ENCODE measurements at regions not wholly inside any gene's neighbourhood (a gene's known extent, or its start where the extent isn't known, plus 50 kb on each side); places are given as distances from the start of the nearest gene placed in this dataset.

DNA sequence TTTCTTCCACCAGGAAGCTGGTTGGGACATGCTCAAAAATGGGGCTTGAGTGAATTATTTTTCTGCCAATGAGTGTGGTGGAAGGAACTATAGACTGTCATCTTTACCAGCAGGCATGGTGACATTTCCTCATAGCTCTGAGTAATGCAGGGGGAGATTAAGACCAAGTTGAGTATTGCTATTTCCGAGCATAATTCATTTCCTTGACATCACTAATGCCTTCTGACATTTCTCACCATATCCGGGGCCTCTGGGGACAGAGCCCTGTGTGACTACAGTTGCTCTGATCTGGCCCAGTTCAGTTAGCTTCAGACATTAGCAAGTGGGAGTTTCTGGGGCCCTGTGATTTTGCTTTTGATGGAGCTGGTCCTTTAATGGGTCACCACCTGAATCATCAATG is 410.4 kb downstream of the MEIS1 start:
- Histone ChIP-seq H3K9me3 (ENCODE audit: control extremely low read depth in 1 of 3, control insufficient read depth in 2 of 3, insufficient read depth in 1 of 3, low read length in 2 of 3) (peaks cover 0 to 4% (median 0%) of the 10 kb centered on the region in 3 donors), H2AFZ (ENCODE audit: insufficient read depth, low read depth, low read length, poor library complexity, severe bottlenecking) (no peak overlapping the region), H3K4me2 (replicated peaks; ENCODE audit: low read depth, low read length, poor library complexity, severe bottlenecking) (no peak overlapping the region), H3K9ac (ENCODE audit: low read length) (no peak overlapping the region), H3K4me3 (ENCODE audit: control extremely low read depth in 1 of 5, extremely low read depth in 1 of 5, insufficient read depth in 1 of 5, low read depth in 2 of 5, low read length in 4 of 5) (no peak overlapping the region), H3K27me3 (replicated peaks in 1 of 4; ENCODE audit: control extremely low read depth in 1 of 4, control insufficient read depth in 3 of 4, insufficient read depth in 4 of 4, low read length in 3 of 4) (no peaks in the 10 kb centered on the region), H3K79me2 (ENCODE audit: control insufficient read depth, insufficient read depth, low read length) (no peaks in the 10 kb centered on the region), H3K4me1 (ENCODE audit: control insufficient read depth in 2 of 2, insufficient read depth in 2 of 2, low read length in 2 of 2) (no peaks in the 10 kb centered on the region), H4K20me1 (ENCODE audit: control insufficient read depth, insufficient read depth, low read length, poor library complexity, severe bottlenecking) (no peaks in the 10 kb centered on the region), H3K36me3 (replicated peaks in 1 of 2; ENCODE audit: control extremely low read depth in 1 of 2, control insufficient read depth in 1 of 2, extremely low read depth in 1 of 2, insufficient read depth in 2 of 2, low read length in 1 of 2) (no peaks in the 10 kb centered on the region), H3K27ac (ENCODE audit: low read length in 2 of 2) (no peak overlapping the region)
- no peak for TF ChIP-seq EZH2 (IDR thresholded peaks at IDR 0.05; ENCODE audit: borderline replicate concordance, insufficient read depth, low read depth, low read length, poor library complexity, severe bottlenecking)
- TF ChIP-seq, protein P1, sequence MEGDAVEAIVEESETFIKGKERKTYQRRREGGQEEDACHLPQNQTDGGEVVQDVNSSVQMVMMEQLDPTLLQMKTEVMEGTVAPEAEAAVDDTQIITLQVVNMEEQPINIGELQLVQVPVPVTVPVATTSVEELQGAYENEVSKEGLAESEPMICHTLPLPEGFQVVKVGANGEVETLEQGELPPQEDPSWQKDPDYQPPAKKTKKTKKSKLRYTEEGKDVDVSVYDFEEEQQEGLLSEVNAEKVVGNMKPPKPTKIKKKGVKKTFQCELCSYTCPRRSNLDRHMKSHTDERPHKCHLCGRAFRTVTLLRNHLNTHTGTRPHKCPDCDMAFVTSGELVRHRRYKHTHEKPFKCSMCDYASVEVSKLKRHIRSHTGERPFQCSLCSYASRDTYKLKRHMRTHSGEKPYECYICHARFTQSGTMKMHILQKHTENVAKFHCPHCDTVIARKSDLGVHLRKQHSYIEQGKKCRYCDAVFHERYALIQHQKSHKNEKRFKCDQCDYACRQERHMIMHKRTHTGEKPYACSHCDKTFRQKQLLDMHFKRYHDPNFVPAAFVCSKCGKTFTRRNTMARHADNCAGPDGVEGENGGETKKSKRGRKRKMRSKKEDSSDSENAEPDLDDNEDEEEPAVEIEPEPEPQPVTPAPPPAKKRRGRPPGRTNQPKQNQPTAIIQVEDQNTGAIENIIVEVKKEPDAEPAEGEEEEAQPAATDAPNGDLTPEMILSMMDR (IDR thresholded peaks at IDR 0.05) = no peak
- H3K9me3 Mint-ChIP-seq (ENCODE audit: insufficient read depth) = no peaks in the 10 kb centered on the region
- H3K4me1 Mint-ChIP-seq = no peaks in the 10 kb centered on the region
- no peak overlapping the region for H3K27ac Mint-ChIP-seq
- intact Hi-C loops (cut with micrococcal nuclease) = no loop called here
- no CpG with 5 or more reads among the region's 2 CpGs for WGBS (ENCODE audit: insufficient coverage)
- ChIA-PET POLR2A (no interaction called here), CTCF (no interaction called here)
- no peak overlapping the region for H3K4me3 Mint-ChIP-seq
- ATAC-seq (ENCODE audit: low read depth) (no peak), DNase-seq (no peak)
- H3K27me3 Mint-ChIP-seq = peaks cover 3% of the 10 kb centered on the region

DNA sequence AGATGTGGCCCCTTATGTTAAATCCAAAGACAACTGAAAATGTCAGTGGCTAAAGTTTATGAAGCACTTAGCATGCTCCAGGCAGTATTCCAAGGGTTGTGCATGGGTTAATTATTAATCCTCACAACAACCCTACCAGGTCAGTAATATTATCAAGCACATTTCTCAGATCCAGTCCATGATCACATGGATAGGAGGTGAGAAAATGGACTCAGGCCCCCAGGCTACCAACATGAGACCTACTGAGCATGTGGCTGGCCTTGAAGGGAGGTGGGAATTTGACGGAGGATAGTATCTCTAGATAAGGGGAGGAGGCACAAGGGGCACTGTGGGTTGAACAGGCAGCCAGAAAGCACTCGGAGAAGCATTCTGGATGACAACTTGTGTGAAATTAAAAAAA is 412.0 kb downstream of the MEIS1 start:
- Mint-ChIP-seq H3K4me3 (no peak overlapping the region), H3K9me3 (ENCODE audit: insufficient read depth) (no peaks in the 10 kb centered on the region), H3K27ac (no peak overlapping the region), H3K27me3 (peaks cover 3% of the 10 kb centered on the region), H3K4me1 (no peaks in the 10 kb centered on the region)
- no peaks in the 10 kb centered on the region for H3K27me3 ChIP-seq (replicated peaks in 1 of 4; ENCODE audit: control extremely low read depth in 1 of 4, control insufficient read depth in 3 of 4, insufficient read depth in 4 of 4, low read length in 3 of 4)
- TF ChIP-seq EZH2 (IDR thresholded peaks at IDR 0.05; ENCODE audit: borderline replicate concordance, insufficient read depth, low read depth, low read length, poor library complexity, severe bottlenecking) = no peak
- TF ChIP-seq, protein P1 (IDR thresholded peaks at IDR 0.05) = no peak
- no peaks in the 10 kb centered on the region for H3K36me3 ChIP-seq (replicated peaks in 1 of 2; ENCODE audit: control extremely low read depth in 1 of 2, control insufficient read depth in 1 of 2, extremely low read depth in 1 of 2, insufficient read depth in 2 of 2, low read length in 1 of 2)
- H3K9ac ChIP-seq (ENCODE audit: low read length) = no peak overlapping the region
- no peaks in the 10 kb centered on the region for H3K79me2 ChIP-seq (ENCODE audit: control insufficient read depth, insufficient read depth, low read length)
- H3K4me2 ChIP-seq (replicated peaks; ENCODE audit: low read depth, low read length, poor library complexity, severe bottlenecking) = no peak overlapping the region
- H3K4me1 ChIP-seq (ENCODE audit: control insufficient read depth in 2 of 2, insufficient read depth in 2 of 2, low read length in 2 of 2) = no peaks in the 10 kb centered on the region
- H2AFZ ChIP-seq (ENCODE audit: insufficient read depth, low read depth, low read length, poor library complexity, severe bottlenecking) = no peak overlapping the region
- WGBS (ENCODE audit: insufficient coverage) = 100% methylated on average over 1 of the region's 2 CpGs
- no peak overlapping the region for H3K4me3 ChIP-seq (ENCODE audit: control extremely low read depth in 1 of 5, extremely low read depth in 1 of 5, insufficient read depth in 1 of 5, low read depth in 2 of 5, low read length in 4 of 5)
- peaks cover 0 to 4% (median 0%) of the 10 kb centered on the region in 3 donors for H3K9me3 ChIP-seq (ENCODE audit: control extremely low read depth in 1 of 3, control insufficient read depth in 2 of 3, insufficient read depth in 1 of 3, low read length in 2 of 3)
- intact Hi-C loops (cut with micrococcal nuclease) = no loop called here
- no peaks in the 10 kb centered on the region for H4K20me1 ChIP-seq (ENCODE audit: control insufficient read depth, insufficient read depth, low read length, poor library complexity, severe bottlenecking)
- ATAC-seq (ENCODE audit: low read depth) = no peak
- H3K27ac ChIP-seq (ENCODE audit: low read length in 2 of 2) = no peak overlapping the region
- no peak for DNase-seq
- CTCF ChIA-PET = no interaction called here
- POLR2A ChIA-PET = no interaction called here
